COLO829 (cell line): ENCODE measurements at regions not wholly inside any gene's neighbourhood (a gene's known extent, or its start where the extent isn't known, plus 50 kb on each side); places are given as distances from the start of the nearest gene placed in this dataset.

Source experiments
- DNase-seq: peaks from one replicate; pipeline ENCODE4 v3.0.0; 2012; ENCODE audit warnings: low spot score

DNA sequence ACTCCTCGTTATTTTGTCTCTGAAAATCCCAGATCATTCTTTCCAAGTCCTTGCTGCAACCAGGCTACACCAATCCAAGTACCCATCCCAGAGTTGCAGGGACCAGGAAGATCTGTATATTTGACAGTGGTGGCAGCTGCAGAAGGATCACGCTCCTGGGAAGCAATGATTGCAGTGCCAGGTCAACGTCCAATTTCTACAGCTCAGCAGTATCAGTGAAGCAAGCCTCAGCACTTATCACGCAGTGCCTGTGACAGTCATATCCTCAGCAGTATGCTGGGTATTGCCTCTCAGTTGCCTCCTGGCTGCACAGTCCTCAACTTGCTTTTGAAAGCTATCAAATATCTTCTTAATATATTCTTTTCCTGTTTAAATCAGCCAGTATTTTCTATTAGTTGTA is 66.7 kb downstream of the BARHL2 start:
- no peak for DNase-seq

DNA sequence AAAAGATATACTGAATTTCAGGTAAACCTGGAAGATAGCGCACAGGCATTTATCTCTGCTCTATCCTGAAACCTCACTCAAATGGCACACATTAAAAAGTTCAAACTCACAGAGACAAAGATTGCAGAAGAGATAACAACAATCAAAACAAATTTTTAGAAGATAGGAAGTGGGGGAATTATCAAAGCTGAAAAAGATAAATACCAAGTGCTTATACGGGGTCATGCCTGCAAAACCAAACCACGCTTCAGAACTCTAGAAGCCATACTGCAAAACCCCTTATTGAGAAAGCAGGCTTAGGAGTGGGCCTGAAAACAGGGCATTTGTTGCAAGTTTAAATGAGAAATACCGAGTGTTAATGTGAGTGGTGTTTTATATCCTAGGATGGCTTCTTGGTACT is 76.8 kb downstream of the BARHL2 start:
- DNase-seq = no peak

DNA sequence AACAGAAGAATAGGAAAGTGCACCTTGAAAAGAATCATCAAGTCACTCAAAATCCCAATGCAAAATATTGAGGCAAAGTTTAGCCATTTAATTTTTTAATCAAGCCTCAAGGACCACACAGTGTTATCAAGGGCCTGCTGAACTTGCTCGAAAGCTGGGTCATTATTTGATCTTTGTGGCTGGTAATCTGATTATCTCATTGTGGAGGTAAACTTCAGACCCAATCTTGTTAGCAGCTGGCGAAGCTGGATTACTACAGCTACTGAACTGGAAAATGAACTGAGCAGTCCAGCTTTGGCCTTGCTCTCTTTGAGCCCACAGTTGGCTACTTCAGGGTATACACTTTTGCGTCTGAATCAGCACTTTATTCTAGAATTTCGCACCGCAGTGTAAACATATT is 94.4 kb downstream of the BARHL2 start:
- DNase-seq = no peak

DNA sequence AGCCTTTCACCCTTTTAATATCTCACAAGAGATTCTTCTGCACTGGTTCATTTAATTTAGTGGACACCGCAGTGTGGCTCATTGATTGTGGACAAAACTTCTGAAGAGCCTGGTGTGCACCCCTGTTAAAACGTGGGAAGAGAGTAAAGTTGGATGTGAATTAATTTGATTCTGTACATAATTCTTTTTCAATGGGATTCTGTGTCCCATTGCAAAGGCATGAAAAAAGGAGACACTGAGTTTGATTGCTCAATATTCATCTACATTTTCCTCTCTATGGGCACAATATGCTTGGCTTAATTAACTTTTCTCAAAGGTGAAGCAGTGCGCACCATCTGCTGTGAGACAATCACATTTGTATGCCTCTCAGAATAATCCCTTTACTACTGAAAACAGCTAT is 95.1 kb downstream of the BARHL2 start:
- no peak for DNase-seq

DNA sequence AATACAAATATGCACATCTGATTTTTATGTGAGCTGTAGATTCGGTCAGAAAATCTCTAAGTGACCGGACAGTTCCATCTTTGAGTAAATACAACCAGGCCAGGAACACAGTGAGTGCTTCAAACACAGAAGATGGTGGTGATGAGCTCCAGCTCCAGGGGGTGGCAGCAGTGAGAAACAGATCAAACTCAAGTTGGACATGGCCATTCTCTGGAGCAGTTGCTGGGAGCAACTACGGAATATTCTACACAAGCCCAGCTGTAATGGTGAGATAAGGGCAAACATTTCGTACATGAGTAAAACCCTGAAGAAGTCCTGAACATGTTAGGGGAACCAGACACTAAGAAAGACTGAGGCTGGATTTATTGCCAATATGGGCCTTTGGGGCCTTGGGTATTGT is 100.7 kb downstream of the BARHL2 start:
- DNase-seq = peak; percentile 10

DNA sequence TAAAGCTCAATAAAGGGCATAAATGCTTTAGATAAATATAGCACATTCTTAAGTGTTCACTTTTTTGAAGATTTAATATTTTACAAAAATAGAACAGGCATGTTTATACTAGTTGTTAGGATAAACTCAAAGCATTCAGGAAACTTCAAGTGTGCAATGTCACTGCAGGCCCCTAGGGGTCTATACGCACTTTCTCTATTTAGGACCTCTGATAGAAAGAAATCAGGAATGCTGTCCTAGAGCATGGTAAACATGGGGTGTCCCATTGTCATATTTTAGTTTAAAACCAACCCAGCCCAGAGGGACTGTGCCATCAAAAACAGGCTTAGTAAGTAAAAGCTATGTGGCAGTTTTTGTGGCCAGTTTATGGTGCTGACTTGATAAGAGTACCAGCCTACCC is 102.2 kb downstream of the BARHL2 start:
- no peak for DNase-seq

DNA sequence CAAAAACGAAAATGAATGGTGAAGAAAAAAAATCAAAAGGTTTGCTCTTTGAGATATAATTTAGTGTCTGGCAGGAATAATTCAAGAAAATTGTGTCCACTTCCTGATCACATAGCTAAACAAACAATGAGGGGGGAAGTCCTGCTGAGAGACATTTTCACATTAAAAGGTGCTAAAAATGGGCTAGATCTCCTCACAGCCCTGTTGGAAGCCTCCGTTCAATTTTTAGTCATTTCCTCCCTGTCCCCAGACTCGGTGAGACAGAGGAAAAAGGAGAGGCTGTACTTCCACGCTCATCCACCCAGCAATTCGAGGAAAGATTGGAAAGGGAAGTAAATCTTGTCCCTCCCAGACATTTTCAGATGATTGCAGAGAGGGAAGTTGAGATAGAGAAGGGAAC is 103.7 kb downstream of the BARHL2 start:
- no peak for DNase-seq

DNA sequence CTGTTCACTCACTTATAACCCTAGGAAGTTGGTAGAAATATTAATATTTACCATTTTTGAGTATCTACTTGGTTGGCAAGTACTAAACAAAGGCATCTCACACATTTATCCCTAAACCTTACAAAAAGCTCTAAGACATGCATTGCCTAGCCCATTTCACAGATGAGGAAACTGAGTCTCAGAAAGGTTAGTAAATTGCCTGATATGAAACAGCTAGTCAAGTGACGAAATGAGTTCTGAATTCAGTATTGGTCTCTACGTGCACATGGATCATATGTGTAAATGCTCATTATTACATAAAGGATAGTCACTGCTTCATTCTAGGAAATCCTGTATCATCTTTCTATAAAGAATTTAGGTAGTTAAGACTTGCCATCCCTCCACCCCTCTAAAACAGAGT is 105.1 kb downstream of the BARHL2 start:
- DNase-seq = no peak

DNA sequence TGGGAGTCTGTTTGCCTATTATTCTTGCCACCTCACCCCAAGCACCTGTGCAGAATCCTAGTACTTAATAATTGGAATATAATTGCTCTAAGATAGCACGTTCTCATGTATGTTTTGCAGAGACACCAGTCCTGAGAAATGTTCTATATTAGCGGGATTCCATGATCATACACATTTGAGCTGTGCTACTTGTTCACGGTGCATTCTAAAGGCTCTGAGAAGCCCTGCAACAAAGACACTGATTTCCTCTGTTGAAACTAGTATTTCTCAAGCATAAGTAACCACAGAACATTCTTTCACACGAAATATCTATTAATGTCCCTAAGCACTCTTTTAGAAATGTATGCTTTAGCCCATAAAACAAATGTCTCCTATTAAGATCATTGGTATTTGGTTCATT is 109.4 kb downstream of the BARHL2 start:
- DNase-seq = no peak

DNA sequence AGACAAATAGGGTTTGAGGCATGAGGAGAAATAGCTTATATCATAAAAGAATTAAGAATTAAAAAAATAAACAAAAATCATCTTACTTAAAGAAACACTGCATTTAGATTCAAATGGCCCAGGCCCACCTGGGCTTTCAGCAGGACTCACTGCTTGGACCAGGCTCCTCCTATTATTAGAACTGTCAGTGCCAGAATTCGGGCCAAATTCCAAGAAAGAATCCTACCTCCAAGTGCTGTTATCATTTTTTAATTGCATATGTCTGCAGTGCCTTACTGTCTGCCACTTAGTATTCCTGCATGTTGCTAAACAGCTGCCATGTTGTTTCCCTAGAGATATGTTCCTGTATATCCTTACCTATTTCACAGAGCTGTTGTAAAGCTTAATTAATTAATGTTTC is 112.0 kb downstream of the BARHL2 start:
- DNase-seq = no peak

DNA sequence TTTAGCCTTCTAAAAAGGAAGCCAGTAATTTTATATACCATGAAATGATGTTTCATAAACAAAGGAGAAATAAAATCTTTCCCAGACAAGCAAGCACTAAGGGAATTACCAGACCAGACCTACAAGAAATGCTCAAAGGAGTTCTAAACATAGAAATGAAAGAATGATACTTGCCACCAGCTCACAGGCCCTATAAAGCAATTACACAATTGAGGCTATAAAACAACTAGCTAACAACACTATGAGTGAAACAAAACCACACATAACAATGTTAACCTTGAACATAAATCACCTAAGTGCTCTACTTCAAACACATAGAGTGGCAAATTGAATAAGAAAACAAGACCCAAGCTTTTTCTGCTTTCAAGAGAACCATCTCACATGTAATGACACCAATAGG is 123.8 kb downstream of the BARHL2 start:
- DNase-seq = no peak

DNA sequence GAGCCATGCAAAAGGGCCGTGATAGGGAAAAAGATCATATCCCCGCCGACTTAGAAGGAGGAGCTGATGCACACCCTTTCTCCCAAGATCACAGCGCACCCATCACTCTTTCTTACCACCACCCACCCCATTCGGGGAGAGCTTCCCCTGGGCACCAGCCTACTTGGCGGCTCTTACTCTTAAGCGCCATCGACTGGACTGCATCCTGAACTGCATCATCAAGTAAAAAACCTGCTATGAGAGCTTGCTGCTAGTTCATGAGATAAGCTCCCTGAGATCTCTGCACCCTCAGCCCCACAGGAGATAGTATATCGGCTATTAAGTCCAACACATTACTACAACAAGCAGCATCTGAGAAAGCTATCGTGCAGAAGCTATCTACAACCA is 125.1 kb downstream of the BARHL2 start:
- DNase-seq = no peak

DNA sequence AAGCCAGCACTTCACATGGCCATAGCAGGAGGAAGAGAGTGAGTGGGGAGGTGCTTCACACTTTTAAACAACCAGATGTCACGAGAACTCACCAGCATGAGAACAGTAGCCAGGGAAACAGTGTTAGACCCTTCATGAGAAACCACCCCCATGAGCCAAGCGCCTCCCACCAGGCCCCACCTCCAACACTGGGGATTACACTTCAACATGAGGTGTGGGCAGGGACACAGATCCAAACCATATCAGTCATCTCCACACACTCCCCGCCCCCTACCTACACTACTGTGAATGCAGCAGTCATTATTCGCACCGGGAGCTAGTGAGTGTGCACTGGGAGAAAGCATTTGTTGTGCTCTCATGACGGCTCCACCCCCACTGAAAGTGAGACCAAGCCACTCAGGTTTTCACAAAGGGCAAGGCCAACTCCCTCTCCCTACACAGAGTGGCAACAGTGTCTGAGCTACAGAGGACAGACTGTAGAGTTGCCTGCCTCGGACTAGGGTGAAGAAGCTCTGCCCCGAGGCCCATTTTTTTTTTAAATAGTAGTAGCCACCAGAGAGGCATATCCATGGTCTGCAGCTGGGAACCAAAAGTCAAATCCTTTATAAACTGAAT is 125.6 kb downstream of the BARHL2 start:
- no peak for DNase-seq

DNA sequence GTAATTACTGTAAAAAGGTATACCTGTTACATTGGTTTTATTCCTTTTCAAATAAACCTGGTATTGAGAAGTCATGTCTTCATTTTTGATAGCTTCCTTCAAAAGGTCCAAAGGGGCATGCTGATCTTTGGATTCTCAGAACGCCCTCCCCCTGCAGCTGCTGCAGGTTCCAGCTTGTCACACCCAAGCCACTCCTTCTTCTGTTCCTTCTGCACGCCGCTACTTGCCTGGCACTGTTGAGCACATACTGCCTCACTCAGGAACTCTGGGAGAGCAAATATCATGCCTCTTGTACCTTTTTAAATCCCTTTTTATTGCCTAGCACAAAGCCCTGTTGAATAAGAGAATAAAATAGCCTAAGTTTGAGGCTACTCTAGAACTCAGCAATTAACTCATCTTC is 136.9 kb downstream of the BARHL2 start:
- DNase-seq = no peak

DNA sequence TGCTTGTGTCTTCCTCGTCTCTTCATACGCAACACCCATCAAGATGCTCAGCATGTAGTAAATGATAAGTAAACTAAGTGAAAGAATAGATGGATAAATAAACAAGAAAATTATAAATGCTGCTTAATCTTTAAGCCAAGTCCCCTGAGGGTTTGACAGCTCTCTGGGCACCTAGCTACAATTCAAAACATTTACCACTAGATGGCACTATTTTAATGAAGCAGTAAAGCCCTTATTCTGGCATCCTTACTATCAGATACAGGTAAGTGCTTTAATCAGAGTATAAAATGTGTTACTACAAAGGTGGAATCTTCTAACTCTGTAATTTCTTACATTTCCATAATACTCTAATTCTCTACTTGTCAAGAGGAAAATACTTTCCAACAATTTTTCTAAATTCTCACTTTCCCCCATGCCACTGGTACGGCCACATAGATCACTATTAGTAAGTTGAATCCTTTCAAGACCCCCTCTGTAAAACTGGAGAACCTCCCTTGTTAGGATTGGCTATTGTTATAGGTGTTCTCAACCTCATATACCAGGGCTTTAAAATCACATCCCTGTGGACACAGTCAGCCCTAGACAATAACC is 137.8 kb downstream of the BARHL2 start:
- peak; percentile 31 for DNase-seq

DNA sequence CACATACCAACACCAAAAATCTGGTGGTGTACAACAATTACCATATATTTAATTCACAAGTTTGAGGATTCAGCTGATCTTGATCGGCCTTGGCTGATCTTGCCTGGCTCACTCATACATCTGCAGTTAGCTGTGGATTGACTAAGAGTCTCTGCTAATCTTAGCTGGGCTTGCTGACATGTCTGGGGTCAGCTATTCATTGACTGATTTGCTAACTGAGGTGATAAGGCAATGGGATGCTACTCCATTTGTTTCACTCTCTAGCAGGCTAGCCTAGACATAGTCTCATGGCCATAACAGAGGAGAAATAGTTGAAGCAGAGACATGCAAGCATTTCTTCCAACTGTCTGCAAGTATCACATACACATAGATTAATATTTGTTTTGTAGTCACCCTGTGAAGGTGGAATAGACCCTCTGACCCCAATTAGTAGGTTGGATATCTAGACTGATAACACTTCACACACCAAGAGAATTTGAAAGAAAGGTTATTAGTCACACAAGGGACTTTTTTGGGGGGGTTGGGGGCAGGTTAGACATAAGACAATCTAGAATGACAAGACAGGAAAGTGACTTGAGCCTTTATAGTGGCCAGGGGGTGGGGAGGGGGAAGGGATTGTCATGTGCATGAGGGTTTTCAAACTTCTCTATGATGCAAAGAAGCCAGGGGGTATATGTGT is 142.3 kb downstream of the BARHL2 start:
- no peak for DNase-seq

DNA sequence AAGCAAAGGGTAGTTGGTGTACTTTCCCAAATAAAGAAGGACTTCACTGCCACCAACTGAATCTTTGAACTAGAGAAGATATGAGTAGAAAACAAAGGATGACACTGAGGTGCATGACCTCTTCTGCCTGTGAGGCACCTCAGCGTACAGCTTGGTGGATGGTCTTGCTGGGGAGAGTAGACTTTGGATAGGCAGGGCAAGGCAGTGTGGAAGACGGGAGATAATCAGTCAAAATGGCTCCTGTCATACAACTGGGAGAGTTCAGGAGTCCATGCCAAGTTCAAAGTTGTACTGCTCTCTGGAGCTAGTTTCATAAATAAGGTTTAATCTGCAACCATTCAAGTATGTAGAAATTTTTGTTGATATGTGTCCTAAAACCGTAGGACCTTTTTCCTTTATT is 143.4 kb downstream of the BARHL2 start:
- DNase-seq = no peak

DNA sequence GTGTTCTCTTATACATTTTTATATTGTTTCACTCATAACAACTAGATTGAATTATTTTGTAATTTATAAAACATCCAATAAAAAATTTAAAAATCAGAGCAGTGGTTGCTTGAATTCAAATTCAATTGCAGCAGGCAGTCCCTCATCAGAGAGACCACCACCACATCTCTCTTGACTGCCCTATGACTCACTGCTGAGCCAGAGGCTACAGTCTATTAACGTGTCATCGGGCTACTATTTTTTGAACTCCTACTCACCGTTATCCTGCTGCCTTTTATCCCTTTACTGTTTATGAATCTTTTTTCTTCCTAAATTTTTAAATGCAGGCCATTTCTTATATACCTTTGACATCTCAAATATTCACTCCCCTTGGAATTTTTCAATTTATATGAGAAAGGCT is 144.7 kb downstream of the BARHL2 start:
- no peak for DNase-seq

DNA sequence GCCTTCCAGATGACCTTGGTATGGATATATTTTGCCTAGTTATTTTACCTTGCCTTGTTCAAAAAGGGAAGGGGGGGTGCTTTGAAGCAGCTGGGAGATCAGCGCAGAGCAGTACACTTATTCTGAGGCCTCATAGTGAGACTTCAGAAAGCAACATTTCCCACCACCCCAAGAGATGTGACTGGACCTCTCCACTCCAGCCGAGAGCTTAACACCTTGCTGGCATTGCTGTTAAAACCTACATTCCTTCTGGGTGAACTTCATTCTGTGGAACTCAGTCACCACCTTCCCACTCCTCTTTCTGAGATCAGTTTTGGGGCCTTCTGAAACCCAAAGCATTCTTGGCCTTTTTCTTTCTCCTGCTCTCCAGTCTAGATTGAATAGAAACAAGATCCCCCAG is 148.7 kb downstream of the BARHL2 start:
- no peak for DNase-seq

DNA sequence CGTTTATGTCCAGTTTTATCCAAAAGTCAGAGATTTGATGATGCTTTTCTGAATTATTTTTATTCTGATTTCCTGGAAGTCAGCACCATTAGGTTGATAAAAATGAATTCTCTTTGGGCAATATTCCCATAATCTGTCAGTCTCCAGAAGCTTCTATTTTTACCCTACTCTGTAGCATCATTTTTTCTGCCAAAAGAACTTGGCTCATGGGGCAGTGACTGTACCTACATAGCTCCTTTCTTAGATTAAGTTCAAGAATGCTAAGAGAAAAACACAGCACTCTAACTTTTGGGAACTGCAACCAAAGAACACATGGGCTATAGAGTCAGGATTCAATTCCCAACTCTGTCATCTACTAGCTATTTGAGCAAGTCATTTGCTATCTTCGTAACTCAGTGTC is 152.9 kb downstream of the BARHL2 start:
- no peak for DNase-seq

DNA sequence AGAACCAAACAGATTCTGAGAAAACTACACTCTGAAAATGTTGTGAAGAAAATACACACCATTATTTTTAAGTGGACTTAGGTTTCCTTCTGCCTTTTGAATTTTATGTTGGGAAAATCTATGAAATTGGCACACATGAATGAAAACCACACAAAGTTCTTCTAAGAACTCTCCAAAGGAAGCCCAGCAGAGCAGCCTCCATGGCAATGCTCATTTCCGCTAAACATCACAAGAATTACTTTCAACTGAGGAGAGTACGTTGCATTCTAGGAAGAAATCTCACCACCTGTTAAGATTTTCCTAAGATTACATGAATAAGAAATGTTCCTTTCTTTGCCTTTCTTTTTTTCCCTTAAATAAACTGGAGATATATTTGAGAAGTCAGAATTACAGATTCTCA is 154.2 kb downstream of the BARHL2 start:
- no peak for DNase-seq

DNA sequence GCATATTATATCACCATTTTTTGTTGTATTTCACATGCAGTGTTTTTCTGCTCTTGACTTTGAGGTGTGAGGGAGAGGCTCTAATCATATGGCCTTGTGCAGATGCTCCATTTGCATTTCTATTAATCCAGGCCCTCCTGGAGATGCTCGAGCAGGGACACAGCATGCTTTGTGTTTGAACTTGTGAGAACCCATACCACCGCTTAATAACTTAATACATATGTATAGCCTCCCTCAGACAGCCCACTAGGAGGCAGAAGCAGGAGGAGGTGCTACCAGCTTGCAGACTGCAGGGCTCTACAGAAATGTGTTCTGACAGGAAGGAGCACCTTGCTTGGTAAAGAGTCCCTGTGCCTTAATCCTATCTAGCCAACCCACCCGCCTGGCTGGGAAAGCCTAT is 155.2 kb downstream of the BARHL2 start:
- no peak for DNase-seq

DNA sequence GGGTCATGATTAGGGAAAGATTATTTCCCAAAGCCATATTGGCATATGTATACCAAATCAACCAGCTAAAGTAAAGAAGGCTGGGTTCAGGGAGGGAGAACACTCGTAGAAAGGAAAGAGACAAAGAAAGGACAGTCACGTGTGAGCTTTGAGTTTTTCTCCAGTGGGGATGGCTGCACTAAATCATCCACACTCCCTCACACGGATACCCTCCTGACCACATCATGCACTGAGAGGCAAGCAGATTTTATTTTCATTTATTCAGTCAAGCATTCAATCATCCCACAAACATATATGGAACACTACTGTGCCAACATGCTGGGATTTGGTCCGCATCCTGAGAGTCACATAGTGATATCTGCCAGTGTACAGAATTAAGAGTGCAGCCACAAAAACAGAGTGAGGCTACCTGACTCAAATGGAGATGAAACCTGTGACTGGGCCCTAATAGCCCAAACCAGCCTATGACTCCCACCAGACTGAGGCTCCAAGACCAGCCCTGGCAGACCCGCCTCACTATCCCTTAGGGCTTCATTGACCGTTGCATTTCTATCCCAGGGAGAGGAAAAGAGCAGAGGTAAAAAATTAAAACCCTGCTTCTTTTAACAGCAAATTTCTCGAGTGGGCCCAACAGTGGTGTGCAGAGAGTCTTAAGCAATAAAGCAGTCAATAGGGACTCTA is 155.9 kb downstream of the BARHL2 start:
- no peak for DNase-seq
